HCT116 (cell line): ENCODE measurements at regions not wholly inside any gene's neighbourhood (a gene's known extent, or its start where the extent isn't known, plus 50 kb on each side); places are given as distances from the start of the nearest gene placed in this dataset.

ENCODE experiments used
- ATAC-seq: fragments of 200-7000 bp; cut with Tn5 transposase; 2 replicates; pipeline ENCODE4 v1.9.1; 2020; ENCODE audit warnings: mild to moderate bottlenecking, moderate library complexity
- BruUV-seq: library from RNA; stranded (reverse); fragments of 400-500 nt; replicated peaks from 2 replicates; lab custom pipeline; 2021; lab: Mats Ljungman, UMichigan
- CTCF ChIA-PET: fragments of 300-600 bp; sonication (Branson Sonifier 250); formaldehyde crosslinking; loops from one replicate; lab custom pipeline; 2021; ENCODE audit warnings: antibody characterized with exemption; lab: Charles Lee
- POLR2A ChIA-PET: fragments of 300-600, 350-600 bp; sonication (Branson Sonifier 250); formaldehyde crosslinking; loops from one replicate; lab custom pipeline; 2021; ENCODE audit warnings: antibody characterized with exemption; lab: Charles Lee
- RAD21 ChIA-PET, 2 experiments: fragments of 300-600 bp; sonication (Branson Sonifier 250); formaldehyde crosslinking; loops; one replicate each; lab custom pipeline; 2023; ENCODE audit warnings: low total read pairs in 2 of 2; ENCODE audit not compliant: uncharacterized antibody in 2 of 2, unreplicated experiment in 2 of 2, low non-redundant PET in 1 of 2; lab: Charles Lee
- DNase-seq: peaks from one replicate; pipeline ENCODE4 v3.0.0-alpha.2; 2010; ENCODE audit warnings: low read depth, low spot score
- H2AFZ ChIP-seq: fragments of 200-600 bp; shearing (Covaris generic), sonication (generic); 2 replicates; pipeline ENCODE4 v1.6.1; 2017; ENCODE audit warnings: low read depth, mixed run types, mixed read lengths, antibody characterized with exemption, low read length; ENCODE audit not compliant: poor library complexity, severe bottlenecking
- H3K27ac ChIP-seq: 2 replicates; pipeline ENCODE4 v1.5.1; 2012; ENCODE audit warnings: low read depth, low read length
- H3K27me3 ChIP-seq: fragments of 200-600 bp; sonication (generic); 2 replicates; pipeline ENCODE4 v1.6.1; 2016; ENCODE audit warnings: mixed run types, low read length, mixed read lengths; ENCODE audit not compliant: insufficient read depth
- H3K36me3 ChIP-seq, 2 experiments: fragments of 200-500 bp in 1 of 2; fragments of 200-600 bp in 1 of 2; sonication (Bioruptor generic) in 1 of 2; sonication (generic) in 1 of 2; 2 replicates each; pipeline versions ENCODE4 v1.5.1 to v1.6.1; 2014 to 2016; ENCODE audit warnings: low read length in 2 of 2, inconsistent platforms in 1 of 2, mixed read lengths in 1 of 2, mixed run types in 1 of 2; ENCODE audit not compliant: insufficient read depth in 2 of 2, control insufficient read depth in 1 of 2
- H3K4me1 ChIP-seq, 2 experiments: fragments of 200-600 bp in 1 of 2; sonication (generic) in 1 of 2; 2 replicates each; pipeline versions ENCODE4 v1.5.1 to v1.6.1; 2012 to 2017; ENCODE audit warnings: low read length in 2 of 2, inconsistent platforms in 1 of 2, mild to moderate bottlenecking in 1 of 2, mixed read lengths in 1 of 2, mixed run types in 1 of 2, moderate library complexity in 1 of 2; ENCODE audit not compliant: insufficient read depth in 2 of 2, control insufficient read depth in 1 of 2
- H3K4me2 ChIP-seq: fragments of 200-600 bp; sonication (generic); 2 replicates; pipeline ENCODE4 v1.6.1; 2017; ENCODE audit warnings: mixed run types, low read length, mixed read lengths
- H3K4me3 ChIP-seq, 2 experiments: fragments of 200-600 bp in 1 of 2; sonication (generic) in 1 of 2; replicated peaks in 1 of 2; 2 replicates each; pipeline ENCODE4 v1.5.1; 2011 to 2016; ENCODE audit warnings: low read length in 2 of 2, control low read depth in 1 of 2, low read depth in 1 of 2, mild to moderate bottlenecking in 1 of 2, mixed read lengths in 1 of 2, mixed run types in 1 of 2
- H3K79me2 ChIP-seq: fragments of 200-600 bp; sonication (generic); 2 replicates; pipeline ENCODE4 v1.6.1; 2017; ENCODE audit warnings: mild to moderate bottlenecking, mixed run types, low read length, moderate library complexity, mixed read lengths; ENCODE audit not compliant: insufficient read depth
- H3K9ac ChIP-seq: fragments of 200-600 bp; sonication (generic); 2 replicates; pipeline ENCODE4 v1.6.1; 2016; ENCODE audit warnings: low read length, mixed read lengths
- H3K9me2 ChIP-seq: fragments of 200-600 bp; sonication (generic), shearing (Covaris generic); 2 replicates; pipeline ENCODE4 v1.6.1; 2017; ENCODE audit warnings: mixed run types, mild to moderate bottlenecking, moderate library complexity; ENCODE audit not compliant: insufficient read depth
- H3K9me3 ChIP-seq, 2 experiments: fragments of 200-500 bp in 1 of 2; fragments of 200-600 bp in 1 of 2; sonication (Bioruptor generic) in 1 of 2; sonication (generic) in 1 of 2; 2 replicates each; pipeline ENCODE4 v1.6.1; 2014 to 2017; ENCODE audit warnings: low read length in 2 of 2, mixed read lengths in 2 of 2, inconsistent platforms in 1 of 2, low read depth in 1 of 2, mild to moderate bottlenecking in 1 of 2, mixed run types in 1 of 2, moderate library complexity in 1 of 2; ENCODE audit not compliant: control insufficient read depth in 1 of 2, insufficient read depth in 1 of 2
- H4K20me1 ChIP-seq: fragments of 200-600 bp; sonication (generic), shearing (Covaris generic); 2 replicates; pipeline ENCODE4 v1.6.1; 2017; ENCODE audit warnings: mixed run types, mild to moderate bottlenecking, moderate library complexity; ENCODE audit not compliant: insufficient read depth
- CBX3 ChIP-seq: IDR thresholded peaks from 2 replicates; pipeline ENCODE4 v1.6.1; 2012; ENCODE audit warnings: low read depth
- CEBPB ChIP-seq: IDR thresholded peaks from 2 replicates; pipeline ENCODE4 v1.6.1; 2012; ENCODE audit warnings: low read depth
- CTCF ChIP-seq, 3 experiments: fragments of 200-600 bp in 1 of 3; sonication (generic) in 1 of 3; IDR thresholded peaks in 2 of 3; conservative IDR thresholded peaks in 1 of 3; 2 replicates each; pipeline ENCODE4 v1.5.1; 2012 to 2017; ENCODE audit warnings: low read depth in 2 of 3, low read length in 2 of 3, antibody characterized with exemption in 1 of 3, borderline replicate concordance in 1 of 3, control low read depth in 1 of 3, mild to moderate bottlenecking in 1 of 3, mixed read lengths in 1 of 3, mixed run types in 1 of 3, moderate library complexity in 1 of 3; ENCODE audit not compliant: insufficient read depth in 1 of 3
- ELF1 ChIP-seq: IDR thresholded peaks from 2 replicates; pipeline ENCODE4 v1.6.1; 2012; ENCODE audit warnings: low read depth, borderline replicate concordance
- EZH2 ChIP-seq: fragments of 200-600 bp; sonication (generic); IDR thresholded peaks from 2 replicates; pipeline ENCODE4 v1.6.1; 2017; ENCODE audit warnings: antibody characterized with exemption, mixed run types
- EZH2phosphoT487 ChIP-seq: fragments of 200-600 bp; IDR thresholded peaks from 2 replicates; pipeline ENCODE4 v1.6.1; 2018; ENCODE audit warnings: antibody characterized with exemption, borderline replicate concordance
- FOSL1 ChIP-seq: IDR thresholded peaks from 2 replicates; pipeline ENCODE4 v1.6.1; 2012; ENCODE audit warnings: low read depth
- JUND ChIP-seq: IDR thresholded peaks from 2 replicates; pipeline ENCODE4 v1.6.1; 2012
- POLR2A ChIP-seq: IDR thresholded peaks from 2 replicates; pipeline ENCODE4 v1.7.0; 2011; ENCODE audit warnings: borderline replicate concordance; ENCODE audit not compliant: insufficient read depth, insufficient read length; ENCODE audit errors: extremely low read depth
- POLR2AphosphoS5 ChIP-seq: IDR thresholded peaks from 2 replicates; pipeline ENCODE4 v1.6.1; 2011; ENCODE audit warnings: mild to moderate bottlenecking, low read depth, low read length, moderate library complexity
- RAD21 ChIP-seq: IDR thresholded peaks from 2 replicates; pipeline ENCODE4 v1.6.1; 2012; ENCODE audit warnings: low read depth, mild to moderate bottlenecking
- REST ChIP-seq: IDR thresholded peaks from 2 replicates; pipeline ENCODE4 v1.6.1; 2012; ENCODE audit warnings: low read depth
- SRF ChIP-seq: IDR thresholded peaks from 2 replicates; pipeline ENCODE4 v1.6.1; 2012; ENCODE audit warnings: low read depth
- TCF7L2 ChIP-seq: IDR thresholded peaks from 2 replicates; pipeline ENCODE4 v1.7.0; 2011; ENCODE audit warnings: borderline replicate concordance, inconsistent platforms; ENCODE audit not compliant: insufficient read depth, insufficient read length; ENCODE audit errors: extremely low read depth
- YY1 ChIP-seq: IDR thresholded peaks from 2 replicates; pipeline ENCODE4 v1.6.1; 2011; ENCODE audit warnings: low read length, low read depth, moderate library complexity, mild to moderate bottlenecking; ENCODE audit not compliant: insufficient replicate concordance; ENCODE audit errors: extremely low read depth
- ZBTB33 ChIP-seq: IDR thresholded peaks from 2 replicates; pipeline ENCODE4 v1.6.1; 2011; ENCODE audit warnings: mild to moderate bottlenecking, low read length, moderate library complexity; ENCODE audit not compliant: insufficient replicate concordance; ENCODE audit errors: extremely low read depth
- ZFX ChIP-seq: fragments of 450-650 bp; IDR thresholded peaks from 2 replicates; pipeline ENCODE4 v1.6.1; 2017
- ZNF274 ChIP-seq: fragments of 200-500 bp; sonication (Bioruptor generic); IDR thresholded peaks from 2 replicates; pipeline ENCODE4 v1.6.1; 2014; ENCODE audit warnings: mild to moderate bottlenecking, low read depth, low read length, inconsistent platforms
- intact Hi-C: fragments of 100-400 bp; cut with micrococcal nuclease; formaldehyde crosslinking; loops from 2 replicates; pipeline ENCODE4 v1.10.0; 2022
- TF ChIP-seq, protein P1 (sequence below): IDR thresholded peaks from 2 replicates; pipeline ENCODE4 v1.6.1; 2012
- TF ChIP-seq, protein P2 (sequence below): IDR thresholded peaks from 2 replicates; pipeline ENCODE4 v1.6.1; 2012

- Histone ChIP-seq H3K4me1 (no peaks in the 10 kb centered on the region), H3K4me2 (no peak overlapping the region), H3K9me3 (peaks cover 4 to 7% of the 10 kb centered on the region in 2 experiments; a peak in 1 of 4 replicates), H3K9ac (no peak overlapping the region), H4K20me1 (no peaks in the 10 kb centered on the region), H3K9me2 (no peaks in the 10 kb centered on the region), H3K36me3 (no peaks in the 10 kb centered on the region), H3K27ac (no peak overlapping the region), H3K4me3 (no peak overlapping the region), H3K27me3 (no peaks in the 10 kb centered on the region), H2AFZ (no peak overlapping the region), H3K79me2 (no peaks in the 10 kb centered on the region)
- ATAC-seq (no peak), DNase-seq (no peak)
- intact Hi-C loops: no loop called here
- CTCF ChIA-PET: no interaction called here
- TF ChIP-seq JUND (no peak), ZFX (no peak), YY1 (no peak), CEBPB (no peak), EZH2phosphoT487 (no peak), ELF1 (no peak), CBX3 (no peak), REST (no peak), TCF7L2 (no peak), ZNF274 (no peak), POLR2A (no peak), FOSL1 (no peak), CTCF (IDR thresholded peaks at IDR 0.05 in 2 of 3, conservative IDR thresholded peaks at IDR 0.05 in 1 of 3; ENCODE audit: borderline replicate concordance in 1 of 3, insufficient read depth in 1 of 3, low read depth in 2 of 3, low read length in 2 of 3) (no peak), ZBTB33 (no peak), RAD21 (no peak), EZH2 (no peak), SRF (no peak), POLR2AphosphoS5 (no peak)
- TF ChIP-seq, protein P1, sequence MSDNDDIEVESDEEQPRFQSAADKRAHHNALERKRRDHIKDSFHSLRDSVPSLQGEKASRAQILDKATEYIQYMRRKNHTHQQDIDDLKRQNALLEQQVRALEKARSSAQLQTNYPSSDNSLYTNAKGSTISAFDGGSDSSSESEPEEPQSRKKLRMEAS: no peak
- TF ChIP-seq, protein P2, sequence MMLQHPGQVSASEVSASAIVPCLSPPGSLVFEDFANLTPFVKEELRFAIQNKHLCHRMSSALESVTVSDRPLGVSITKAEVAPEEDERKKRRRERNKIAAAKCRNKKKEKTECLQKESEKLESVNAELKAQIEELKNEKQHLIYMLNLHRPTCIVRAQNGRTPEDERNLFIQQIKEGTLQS: no peak
- POLR2A ChIA-PET: no interaction called here
- RAD21 ChIA-PET: no interaction called here
- BruUV-seq: no TSS peak
Observed at GRCh38 chr5:20044460-20044859, 56.5 kb upstream of the CDH18 start.
